Neural progenitor cell (in vitro differentiated cells): ENCODE measurements at regions not wholly inside any gene's neighbourhood (a gene's known extent, or its start where the extent isn't known, plus 50 kb on each side); places are given as distances from the start of the nearest gene placed in this dataset.

Source experiments
- EZH2 ChIP-seq: fragments of 200-600 bp; sonication (generic); IDR thresholded peaks from 2 replicates; pipeline ENCODE4 v1.6.1; 2017; ENCODE audit warnings: antibody characterized with exemption, mild to moderate bottlenecking, moderate library complexity
- EZH2phosphoT487 ChIP-seq: fragments of 200-600 bp; sonication (generic); IDR thresholded peaks from 2 replicates; pipeline ENCODE4 v1.6.1; 2017; ENCODE audit warnings: antibody characterized with exemption

DNA sequence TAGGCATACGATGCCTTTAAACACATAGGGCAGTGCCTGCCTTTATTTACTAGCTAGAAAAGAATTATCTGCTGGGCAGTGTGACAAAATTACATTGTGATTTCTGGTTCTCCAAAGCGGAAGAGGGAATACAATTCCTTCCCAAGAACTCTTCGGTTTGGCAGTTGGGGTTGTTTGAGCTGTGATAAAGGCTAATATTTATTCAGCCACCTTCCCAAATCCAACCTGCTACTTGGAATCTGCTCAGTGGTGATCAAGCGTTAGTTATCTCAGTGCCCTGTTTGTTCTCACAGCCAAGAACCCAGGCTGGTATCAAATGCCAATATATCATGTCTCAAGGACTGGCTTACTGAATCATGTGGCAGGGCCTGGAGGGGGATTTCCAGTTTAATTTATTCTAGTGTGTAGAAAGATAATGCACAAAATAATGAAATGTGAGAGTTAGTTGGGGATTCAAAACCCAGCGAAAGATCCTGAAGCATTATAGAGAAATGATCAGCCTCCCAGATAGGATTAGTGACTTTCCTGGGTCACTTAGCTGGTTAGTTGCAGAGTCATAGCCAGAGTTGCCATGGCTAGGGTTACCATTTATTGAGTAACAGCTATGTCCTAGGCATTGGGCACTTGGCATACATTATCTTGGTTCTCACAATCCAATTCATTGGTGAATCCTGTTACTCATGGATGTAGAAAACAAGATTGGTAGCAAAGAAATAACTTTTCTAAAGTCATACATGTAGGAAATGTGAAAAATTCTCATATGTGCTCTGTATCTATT is 457.0 kb upstream of the KLF4 start:
- no peak for TF ChIP-seq EZH2phosphoT487
- no peak for TF ChIP-seq EZH2
